GM13976 (cell line): ENCODE measurements at regions not wholly inside any gene's neighbourhood (a gene's known extent, or its start where the extent isn't known, plus 50 kb on each side); places are given as distances from the start of the nearest gene placed in this dataset.

ENCODE experiments used
- DNase-seq: peaks from one replicate; pipeline ENCODE4 v3.0.0; 2012; ENCODE audit warnings: low spot score
- in situ Hi-C: fragments of 300-500 bp; cut with MboI; formaldehyde crosslinking; loops from one replicate; pipeline ENCODE4 v1.12.0; 2022; ENCODE audit warnings: low sequenced_read_pairs, mixed read lengths, inconsistent platforms; ENCODE audit not compliant: unreplicated experiment
- TF ChIP-seq, protein P1 (sequence below): IDR thresholded peaks from 2 replicates; pipeline ENCODE4 v1.5.1; 2012; ENCODE audit warnings: borderline replicate concordance, mild to moderate bottlenecking; ENCODE audit not compliant: insufficient read depth; ENCODE audit errors: extremely low read depth, missing control alignments, control extremely low read depth

- TF ChIP-seq, protein P1, sequence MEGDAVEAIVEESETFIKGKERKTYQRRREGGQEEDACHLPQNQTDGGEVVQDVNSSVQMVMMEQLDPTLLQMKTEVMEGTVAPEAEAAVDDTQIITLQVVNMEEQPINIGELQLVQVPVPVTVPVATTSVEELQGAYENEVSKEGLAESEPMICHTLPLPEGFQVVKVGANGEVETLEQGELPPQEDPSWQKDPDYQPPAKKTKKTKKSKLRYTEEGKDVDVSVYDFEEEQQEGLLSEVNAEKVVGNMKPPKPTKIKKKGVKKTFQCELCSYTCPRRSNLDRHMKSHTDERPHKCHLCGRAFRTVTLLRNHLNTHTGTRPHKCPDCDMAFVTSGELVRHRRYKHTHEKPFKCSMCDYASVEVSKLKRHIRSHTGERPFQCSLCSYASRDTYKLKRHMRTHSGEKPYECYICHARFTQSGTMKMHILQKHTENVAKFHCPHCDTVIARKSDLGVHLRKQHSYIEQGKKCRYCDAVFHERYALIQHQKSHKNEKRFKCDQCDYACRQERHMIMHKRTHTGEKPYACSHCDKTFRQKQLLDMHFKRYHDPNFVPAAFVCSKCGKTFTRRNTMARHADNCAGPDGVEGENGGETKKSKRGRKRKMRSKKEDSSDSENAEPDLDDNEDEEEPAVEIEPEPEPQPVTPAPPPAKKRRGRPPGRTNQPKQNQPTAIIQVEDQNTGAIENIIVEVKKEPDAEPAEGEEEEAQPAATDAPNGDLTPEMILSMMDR = no peak
- in situ Hi-C loops = no loop called here
Measured at GRCh38 chrX:10983526-10983925, 127.6 kb upstream of the HCCS start.

DNA sequence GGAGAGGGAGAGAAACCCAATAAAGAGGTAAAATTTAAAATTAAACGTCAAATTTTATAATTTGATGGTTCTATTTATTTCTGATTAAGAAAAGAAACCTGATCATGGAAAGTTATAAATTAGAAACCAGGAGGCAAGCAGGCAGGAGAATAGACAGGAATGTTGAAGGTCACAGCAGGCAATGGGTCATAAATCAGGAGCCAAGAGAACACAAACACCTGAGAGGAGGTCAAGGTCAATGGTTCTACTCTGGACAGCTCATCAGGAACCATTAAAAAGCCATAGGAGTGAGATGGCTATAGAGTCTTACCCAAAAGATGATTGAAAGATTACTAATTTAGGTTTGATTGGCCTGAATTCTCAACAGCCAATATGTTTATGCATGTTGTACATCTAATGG is 126.9 kb upstream of the HCCS start:
- DNase-seq = no peak
- in situ Hi-C loops = no loop called here
- TF ChIP-seq, protein P1 = no peak

More at GRCh38 chrX:10983526-10983925, 127.6 kb upstream of the HCCS start:
- DNase-seq = no peak

DNA sequence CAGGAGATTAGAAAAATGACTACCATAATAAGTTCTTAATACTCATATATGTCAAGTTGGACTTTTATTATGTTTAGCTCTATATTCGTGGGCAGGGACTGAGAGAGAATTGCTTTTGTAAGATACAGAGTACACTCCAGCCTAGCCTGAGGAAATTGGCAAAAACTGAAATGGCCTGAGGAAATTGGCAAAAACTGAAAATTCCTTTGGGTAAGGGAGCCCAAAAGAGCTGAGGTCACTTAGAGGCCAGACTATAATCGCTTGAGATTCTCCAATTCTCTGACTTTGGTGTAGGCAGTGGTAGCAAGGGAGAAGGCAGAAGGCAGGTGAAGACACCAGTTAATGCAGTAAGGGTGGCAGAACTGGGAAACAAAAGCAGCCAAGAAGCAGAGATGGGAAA is 124.5 kb upstream of the HCCS start:
- in situ Hi-C loops = no loop called here
- no peak for DNase-seq

DNA sequence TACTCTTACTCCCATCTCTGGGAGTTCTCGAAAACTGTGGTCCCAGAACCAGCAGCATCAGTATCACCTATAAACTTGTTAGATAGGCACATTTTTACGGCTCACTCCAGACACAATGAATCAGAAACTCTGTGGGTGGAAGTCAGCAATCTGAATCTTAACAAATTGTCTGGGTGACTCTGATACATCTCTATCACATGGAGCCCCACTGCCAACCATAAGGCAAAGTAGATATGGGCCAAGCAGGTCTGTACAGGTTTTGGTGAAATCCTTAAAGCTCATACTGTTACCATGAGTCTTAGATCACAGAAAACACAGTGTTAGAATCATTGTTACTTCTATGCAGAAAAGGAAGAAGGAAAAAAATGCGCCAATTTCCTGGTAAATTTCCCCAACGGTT is 122.5 kb upstream of the HCCS start:
- in situ Hi-C loops = no loop called here
- TF ChIP-seq, protein P1 = no peak
- DNase-seq = no peak

More for the DNA sequence above, 124.5 kb upstream of the HCCS start:
- TF ChIP-seq, protein P1 = no peak

GRCh38 chrX:10989386-10989785 is 121.7 kb upstream of the HCCS start:
- TF ChIP-seq, protein P1 = no peak
- DNase-seq = no peak
- in situ Hi-C loops = no loop called here

DNA sequence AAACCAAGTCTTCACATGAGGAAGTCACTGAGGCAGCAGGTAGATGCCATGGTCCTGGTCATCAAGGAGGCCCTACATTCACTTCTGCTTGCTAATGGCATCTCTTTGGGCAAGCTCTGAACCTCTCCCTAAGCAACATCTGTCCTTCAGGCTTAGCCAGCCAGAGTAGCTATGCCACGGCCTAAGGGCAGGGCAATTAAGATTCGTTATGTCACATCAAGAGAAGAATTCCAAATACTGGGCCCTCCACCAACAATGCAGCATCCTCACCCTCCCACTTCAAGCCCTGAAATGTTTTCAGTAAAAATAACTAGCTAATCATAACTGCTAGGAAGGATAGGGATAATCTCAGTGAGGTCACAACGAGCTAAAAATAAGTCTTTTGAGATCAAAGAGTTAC is 120.7 kb upstream of the HCCS start:
- TF ChIP-seq, protein P1 = no peak
- in situ Hi-C loops = no loop called here
- no peak for DNase-seq

DNA sequence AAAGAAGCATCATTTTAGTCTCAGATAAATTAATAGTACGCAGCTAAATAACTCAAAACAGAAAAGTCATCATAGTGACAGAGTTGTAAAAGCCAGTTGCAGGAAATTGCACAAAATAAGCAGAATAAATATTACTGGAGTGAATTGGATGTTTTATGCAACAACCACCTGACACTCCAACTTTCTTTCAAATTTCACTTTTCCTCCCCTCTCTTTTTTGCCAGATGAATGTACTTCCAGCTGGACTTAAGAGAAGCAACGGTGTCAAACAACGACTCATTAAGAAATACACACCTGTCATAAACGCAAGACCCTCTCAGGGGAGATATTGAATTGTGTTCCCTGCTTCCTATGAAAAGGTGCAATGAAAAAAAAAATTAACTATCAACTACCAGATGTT is 120.2 kb upstream of the HCCS start:
- no peak for DNase-seq
- TF ChIP-seq, protein P1 = no peak
- in situ Hi-C loops = no loop called here
